ENCODE measurements at regions not wholly inside any gene's neighbourhood (a gene's known extent, or its start where the extent isn't known, plus 50 kb on each side); places are given as distances from the start of the nearest gene placed in this dataset.

DNA sequence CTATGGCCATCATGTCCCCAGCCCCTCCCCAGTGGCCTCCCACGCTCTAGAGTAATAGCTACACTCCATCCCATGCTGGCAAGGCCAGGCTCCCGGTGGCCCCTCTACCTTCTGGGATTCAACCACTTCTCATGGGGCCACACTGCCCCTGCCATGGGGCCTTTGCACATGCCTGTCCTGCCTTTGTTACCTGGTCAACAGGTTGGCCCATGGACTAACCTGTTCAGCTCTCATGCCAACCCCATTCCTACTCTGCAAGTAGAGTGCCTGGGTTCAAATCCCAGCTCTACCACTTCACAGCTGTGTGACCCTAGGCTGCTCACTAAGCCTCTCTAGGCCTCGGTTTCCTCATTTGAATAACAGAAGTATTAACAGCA, 98.5 kb downstream of the RFLNA start:
- DNase-seq: no peak

DNA sequence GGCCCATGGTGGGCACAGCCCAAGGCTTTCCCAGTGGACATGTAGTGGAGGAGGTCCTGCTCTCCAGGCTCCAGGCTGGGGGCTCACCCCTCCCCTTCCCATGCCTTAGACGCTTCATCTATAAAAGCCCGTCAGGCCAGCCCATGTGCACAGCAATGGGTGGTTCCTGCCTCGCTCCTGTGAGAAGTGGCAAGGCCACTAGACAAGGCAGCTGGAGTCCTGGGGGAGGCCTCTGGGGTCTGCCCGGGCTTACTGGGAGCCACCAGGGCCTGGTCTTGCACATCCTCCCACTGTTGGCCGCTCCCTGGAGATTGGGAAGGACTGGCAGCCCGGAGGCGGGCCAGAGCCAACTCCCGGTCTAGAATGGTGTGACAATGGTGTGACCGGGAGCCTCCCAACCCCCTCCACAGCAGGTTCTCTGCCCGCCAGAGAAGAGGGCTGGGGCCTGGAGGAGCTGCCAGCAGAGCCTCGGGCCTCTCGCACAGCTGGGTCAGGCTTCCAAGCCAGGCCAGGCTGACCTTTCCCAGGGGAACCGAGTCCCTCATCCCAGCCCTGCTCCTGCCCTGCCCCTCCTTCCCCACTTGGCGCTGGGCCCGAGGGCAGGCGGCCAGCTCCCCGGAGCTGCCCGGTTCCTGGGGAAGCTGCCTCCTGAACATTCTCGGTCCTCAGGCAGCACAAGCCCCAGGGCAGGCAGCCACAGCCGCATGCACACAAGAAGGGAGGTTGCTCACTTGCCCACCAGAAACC, 97.9 kb downstream of the RFLNA start:
- DNase-seq: no peak

DNA sequence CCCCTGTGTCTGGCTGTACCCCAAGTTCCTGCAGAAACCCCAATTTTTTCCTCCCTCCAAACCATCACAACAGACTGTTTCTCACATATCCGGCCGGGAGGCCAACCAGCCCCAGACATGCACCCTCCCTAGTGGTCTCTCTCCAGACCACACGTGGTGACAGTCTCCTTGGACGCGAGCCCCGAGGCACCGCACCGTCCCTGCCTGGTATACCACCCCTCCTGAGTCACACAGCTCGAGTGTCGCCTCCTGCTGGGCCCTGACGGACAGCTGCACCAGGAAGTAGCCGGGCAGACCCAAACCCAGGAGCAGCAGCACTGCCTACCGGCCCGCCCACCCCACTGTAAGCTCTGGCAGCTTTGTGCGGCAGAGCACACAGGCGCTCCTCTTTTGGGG, 97.4 kb downstream of the RFLNA start:
- no peak for DNase-seq

DNA sequence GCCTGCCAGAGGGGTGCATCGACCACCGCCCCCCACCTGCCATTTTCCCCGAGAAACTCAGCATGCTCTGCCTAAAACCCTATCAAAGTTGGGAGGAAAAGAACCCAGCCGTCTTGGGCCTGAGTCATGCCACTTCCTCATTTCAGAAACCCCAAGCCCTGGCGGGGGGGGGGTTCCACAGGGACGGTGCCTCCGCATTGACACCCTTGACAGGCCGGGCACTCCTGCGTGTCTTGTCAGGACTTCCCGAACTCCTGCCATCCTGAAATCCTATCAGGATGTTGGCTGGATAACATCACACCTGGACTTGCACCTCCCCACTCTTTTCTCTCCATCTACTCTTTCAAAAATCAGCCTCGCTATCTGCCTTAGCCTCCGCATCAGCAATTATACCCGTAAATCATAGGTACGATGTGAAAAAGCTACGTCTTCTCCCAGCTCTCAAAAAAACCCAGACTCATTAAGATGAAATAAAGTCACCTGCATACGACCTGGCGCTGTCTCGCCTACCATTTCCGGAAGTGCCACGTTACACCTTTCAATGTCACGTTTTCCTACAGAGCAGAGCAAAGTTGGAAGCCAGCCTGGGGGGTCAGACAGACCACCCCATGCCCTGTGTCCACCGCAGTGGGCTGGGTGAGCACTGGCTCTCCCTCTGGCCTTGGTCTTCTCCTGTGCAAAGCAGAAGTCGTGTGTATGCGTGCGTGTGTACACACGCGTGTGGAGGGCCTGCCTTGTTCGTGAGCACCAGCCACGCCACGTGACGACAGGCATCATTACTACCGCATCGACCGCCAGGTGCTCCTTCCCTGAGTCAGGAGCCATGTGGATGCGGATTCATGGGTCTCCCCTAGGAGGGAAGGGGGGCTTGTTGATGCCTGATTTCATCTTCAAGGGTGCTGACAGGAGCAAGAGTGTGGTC, 96.7 kb downstream of the RFLNA start:
- DNase-seq: no peak

DNA sequence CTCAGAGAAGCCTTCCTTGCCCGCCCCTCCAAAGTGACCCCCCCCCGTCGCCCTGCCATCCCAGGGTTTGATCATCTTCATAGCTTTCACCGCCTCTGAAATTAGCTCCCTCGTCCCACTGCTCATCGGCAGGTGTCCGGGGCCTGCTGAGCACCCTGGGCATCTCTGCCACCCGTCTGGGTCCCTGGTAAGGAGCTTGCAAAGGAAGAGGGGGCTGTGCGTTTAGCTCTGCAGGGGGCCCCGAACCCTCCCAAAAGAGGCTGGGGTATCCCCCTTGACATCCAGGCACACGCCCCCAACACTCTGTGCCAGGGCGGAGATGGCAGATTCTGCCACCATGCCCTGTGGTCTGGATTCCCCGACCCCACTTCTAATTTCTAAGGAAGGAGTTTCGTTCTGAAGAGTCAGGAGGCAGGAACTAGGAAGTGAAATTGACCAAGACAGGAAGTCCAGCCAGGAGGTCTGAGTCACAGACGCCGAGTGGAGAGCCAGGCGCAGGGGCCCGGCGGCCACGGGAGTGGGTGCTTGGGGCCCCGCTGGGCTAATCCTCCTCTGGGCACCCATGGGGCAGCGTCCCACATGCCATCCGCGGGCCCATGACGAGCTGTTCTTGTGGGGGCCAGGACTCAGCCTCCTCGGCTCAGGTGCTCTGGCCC, 95.7 kb downstream of the RFLNA start:
- DNase-seq: no peak

DNA sequence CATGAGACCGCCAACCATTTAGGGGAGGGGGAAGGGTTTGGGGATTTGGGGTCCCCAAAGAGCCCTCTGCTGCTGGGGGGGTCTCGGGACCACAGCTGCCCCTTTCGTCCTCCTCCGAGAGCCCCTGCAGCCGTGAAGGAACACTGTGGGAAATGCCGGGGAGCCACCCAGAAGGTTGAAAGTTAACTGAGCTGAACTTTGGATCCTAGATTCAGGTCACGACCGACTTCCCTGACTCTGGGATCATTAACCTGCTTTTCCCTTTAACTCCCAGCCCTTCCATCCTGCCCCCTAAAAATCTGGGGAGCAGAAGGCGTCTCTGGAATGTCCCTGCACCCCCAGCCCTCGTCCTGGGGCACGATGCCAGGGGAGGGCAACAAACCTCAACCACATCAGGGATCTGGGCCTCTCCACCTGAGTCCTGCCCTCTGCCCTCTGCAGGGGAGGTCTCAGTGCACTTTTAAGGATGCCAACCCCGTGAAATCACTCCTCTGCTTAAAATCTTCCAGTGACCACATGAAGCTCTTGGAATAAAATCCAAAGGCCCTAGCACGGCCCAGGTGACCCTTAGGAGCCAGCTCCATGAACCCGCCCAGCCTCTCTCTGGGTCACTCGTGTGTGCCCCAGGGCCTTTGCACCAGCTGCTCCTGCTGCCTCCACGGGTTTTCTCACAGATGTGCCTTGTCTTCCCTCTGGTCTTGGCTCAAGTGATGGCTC, 95.0 kb downstream of the RFLNA start:
- no peak for DNase-seq

DNA sequence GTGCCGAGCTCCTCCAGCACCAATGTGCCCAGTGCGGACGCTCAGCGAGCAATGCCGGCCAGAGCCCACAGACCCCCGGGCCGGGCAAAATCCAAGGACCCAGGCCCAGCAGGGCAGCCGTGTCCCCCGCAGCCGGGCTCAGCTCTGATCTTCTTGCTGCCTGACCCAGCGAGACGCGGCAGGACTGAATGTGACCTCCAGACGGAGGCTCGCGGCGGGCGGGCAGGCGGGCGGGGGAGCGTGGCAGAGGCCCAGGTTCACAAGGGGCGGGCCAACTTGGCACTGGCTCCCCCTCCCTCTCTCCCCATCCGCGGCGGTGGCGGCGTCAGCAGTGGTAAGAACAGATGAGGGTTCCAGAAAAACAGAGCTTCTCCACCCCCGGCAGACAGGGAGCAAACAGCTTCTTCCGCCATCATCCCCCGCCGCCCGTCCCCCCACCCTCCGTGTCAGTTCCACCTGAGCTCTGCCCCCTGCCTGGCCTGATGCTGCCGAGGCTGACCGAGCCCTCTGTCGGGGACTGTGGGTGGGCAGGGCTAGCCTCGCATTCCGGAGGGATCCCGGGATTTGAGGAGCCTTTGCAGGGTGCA, 94.3 kb downstream of the RFLNA start:
- DNase-seq: no peak

DNA sequence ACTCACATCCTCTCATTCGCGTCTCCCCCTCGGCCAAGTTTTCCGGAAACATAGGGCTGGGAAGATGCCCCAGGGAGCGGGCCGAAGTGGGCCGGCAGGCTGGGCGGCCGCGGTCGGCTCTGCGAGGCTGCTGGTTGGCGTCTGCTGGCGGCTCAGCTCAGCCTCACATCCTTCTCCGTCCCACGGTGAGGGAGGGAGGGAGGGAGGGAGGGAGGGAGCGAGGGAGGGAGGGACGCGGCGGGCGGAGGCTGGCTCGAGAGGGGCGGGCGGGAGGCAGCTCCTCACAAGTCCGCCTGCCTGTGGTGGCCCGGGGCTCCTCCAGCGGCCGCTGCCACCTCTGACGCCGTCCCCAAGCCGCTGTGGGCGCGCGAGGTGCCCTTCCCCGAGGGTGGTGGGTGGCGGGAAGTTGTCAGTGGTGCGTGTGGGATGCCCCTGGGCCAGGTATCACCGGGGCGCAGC, 93.8 kb downstream of the RFLNA start:
- DNase-seq: no peak

DNA sequence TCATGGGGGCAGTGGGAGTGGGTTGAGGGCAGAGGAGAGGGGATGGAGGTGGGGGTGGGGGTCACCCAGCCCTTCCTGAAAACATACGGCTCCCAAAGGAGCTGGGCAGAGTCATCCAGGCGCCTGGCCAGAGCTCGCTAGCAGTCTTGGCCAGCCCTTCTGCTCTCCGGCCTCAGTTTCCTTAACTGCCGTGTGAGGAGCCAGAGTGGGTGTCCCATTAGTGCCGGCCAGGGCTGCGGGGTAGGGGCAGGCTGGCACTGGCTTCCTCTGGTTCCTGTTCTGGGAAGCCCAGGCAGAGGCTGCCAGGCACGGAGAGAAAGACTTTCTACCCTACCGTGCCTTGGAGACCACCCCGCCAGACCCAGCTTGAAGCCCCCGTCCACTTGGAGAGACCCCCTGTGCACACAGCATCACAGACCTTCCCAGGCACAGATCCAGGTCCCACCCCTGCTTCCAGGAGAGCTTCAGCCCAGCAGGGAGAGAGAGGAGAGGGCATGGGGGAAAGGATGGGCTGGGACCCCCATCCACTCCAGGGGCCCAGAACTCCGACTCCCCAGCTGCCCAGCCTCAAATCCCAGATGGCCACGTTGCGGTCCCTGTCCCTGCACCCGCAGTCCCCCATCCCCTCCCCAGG, 93.3 kb downstream of the RFLNA start:
- no peak for DNase-seq

DNA sequence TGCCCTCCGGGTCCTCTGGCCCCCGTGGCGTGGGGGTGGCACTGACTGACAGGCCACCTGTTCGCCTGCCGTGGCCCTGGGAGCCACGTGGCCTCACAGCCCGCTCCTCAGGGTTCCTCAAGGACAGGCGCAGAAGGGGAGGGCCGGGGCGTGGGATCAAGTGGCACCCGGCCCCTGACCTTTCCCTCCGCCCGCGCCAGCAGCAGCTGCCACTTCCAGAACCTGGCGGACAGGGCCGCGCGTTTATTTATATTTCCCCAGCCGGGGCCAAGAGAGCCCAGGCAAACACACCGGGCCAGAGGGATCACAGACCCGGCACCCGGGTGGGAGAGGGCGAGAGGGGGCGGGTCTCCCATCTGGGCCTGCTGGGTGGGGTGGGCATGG, 92.6 kb downstream of the RFLNA start:
- no peak for DNase-seq

DNA sequence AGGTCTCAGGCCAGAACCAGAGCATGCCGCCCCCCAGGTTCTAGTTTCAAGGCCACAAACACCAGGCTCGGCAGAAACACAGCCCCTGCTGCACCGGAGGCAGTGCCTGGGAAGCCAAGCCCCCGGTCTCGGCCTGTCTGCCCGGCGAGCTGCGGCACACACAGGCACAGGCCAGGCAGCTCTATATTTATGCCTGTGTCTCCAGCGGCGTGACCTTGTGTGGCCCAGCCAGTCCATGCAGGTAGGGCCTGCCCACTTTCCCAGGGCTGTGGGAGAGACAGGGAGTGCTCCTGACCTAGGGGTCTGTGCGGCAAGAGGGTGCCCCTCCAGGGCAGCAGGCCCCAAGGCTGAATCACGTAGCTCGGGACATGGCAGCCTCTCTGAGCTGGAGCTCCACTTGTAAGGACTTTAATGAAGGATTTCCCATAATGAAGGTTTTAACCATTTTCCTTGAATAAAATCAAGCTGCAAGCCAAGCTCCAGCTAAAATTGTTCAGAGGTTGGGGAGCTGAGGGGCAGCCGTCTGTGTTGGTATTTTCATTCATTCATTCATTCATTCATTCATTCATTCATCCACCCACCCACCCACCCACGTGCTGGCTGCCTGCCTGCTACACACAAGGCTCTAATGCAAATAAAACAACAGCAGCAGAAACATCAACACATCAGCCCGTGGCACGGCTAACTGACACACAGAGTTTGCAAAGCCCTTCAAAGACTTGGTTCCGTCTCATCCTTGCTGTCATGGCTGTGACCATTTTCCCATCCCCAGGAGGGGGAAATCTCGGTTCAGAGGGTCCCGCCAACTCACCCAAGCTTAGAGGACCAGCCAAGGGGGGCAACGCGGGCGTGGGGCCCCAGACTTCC, 92.0 kb downstream of the RFLNA start:
- no peak for DNase-seq

DNA sequence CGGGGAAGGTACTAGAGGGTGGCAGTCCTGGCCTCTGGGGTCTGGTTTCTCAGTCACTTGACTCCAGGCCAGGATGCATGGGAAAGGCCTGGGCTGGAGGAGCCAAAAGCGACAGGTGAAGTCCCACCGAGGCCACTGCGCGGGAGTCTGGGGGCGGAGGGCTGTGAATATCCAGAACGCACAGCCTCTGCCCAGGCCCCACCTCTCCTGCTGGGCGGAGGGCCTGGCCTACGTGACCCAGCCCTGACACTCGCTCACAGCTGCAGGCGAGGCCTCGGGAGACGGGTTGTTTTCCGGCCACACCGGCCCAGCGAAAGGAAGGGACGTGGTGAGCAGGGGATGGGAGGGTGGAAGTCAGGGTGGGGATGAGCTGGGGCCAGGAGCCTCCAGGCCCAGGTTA, 91.2 kb downstream of the RFLNA start:
- DNase-seq: no peak

DNA sequence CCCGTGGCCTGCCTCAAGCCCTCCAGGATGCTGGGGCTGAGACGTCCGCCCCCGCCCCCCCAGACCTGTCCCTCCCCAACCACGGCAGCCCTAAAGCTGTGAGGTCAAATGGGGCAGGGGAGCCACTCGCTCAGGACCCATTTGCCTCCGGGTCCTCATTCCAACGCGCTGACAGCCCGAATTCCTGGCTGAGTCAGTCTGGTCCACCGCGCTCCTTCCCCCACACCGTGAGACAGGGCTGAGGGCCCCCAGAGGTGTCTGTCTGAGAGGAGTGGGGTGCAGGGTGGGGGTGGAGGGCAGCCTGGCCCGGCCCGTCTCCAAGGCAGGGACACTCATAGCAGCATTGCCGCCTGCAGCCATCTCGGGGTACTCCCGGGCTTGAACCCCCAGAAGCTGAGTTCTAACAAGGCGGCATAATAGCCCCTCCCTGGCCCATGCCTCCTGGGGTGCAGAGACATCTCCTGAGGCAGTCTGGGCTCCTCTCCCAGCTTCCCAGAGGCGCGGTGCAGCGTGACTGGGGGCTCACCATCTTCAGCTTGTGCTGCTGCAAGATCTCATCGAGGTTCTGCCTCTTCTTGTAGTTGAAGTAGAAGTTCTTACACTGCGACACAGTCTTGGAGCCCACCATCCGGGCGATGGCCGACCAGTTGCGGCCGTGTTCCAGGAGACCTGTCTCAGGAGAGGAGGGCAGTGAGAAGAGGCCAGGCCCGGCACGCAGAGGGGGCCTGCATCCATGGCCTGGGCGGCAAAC, 90.5 kb downstream of the RFLNA start:
- DNase-seq: no peak

DNA sequence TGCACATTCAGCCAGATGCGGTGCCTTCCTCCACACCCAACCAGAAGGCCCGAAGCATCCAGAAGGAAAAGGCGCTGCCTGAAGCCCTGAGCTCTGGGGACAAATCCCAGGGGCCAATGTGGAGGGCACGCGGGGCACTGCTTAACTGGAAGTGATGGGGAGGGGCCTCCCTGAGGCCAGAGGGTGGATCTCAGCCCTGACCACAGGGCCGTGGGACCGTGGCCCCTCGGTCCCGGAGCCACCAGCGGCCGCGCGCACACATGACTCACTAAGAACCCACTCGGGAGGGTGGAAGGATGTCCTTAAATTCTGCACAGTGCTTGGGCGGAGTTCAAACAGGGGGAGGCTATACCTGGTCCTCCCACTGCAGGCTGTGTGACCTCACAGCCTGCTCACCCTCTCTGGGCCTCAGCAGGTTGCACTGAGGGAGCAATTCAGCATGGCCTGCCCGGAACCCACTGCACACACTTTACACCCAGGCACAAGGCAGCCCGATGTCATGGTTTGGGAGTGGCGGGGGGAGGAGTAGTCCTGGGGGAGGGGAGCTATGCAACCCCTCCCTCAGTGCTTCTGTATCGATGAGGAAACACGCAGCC, 89.5 kb downstream of the RFLNA start:
- no peak for DNase-seq

DNA sequence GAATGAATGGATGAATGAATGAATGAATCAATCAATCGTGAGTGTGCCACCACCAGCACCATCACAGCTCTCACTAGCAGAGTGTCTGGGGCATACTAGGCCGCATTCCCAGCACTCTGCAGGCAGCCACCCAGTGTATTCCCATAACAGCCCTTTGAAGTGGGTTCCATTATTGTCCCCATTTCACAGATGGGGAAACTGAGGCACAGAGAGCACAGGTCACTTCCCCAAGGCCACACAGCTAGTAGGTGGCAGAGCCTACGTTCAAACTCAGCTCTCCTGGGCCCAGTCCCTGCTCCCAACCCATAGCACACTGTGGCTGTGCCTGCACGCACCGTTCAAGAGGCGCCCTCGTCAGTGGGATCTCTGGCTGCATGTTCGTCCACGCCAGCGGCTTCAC, 88.1 kb downstream of the RFLNA start:
- no peak for DNase-seq

DNA sequence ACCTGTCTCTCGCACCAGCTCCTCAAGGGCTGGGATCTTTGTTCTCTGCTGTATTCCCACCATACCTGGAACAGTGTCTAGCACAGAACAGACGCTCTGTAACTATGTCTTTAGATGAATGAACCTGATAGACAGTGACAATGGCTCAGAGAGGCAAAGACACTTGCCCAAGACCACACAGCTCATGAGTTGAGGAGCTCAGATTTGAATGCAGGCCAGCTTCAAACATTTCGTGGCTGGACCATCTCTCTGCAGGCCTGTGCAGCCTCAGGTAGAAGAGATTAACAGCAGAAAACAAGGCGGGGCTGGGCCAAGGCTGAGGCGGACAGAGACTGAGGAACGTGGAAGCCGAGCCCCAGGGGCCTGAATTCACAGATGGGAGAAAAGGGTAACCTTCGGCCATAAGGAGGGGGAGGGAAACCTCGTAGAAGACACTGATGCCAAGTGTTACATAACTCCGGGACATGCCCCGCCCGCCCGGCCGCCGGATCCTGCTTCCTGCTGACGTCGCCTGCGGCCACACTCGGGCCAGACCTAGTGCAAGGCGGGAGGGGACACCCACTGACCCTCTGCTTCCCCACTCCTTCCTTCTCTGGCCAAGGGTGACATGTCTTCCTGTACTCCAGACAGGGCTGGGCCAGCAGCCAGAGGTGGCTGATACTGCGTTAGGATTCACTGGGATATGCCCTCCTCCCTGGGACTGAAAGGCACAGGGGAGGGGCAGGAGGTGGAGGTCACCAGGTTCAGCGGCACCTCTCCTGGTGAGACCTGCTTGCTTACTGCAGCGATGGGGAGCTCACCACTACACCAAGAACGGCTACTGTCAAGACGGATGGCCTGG, 86.8 kb downstream of the RFLNA start:
- DNase-seq: no peak

DNA sequence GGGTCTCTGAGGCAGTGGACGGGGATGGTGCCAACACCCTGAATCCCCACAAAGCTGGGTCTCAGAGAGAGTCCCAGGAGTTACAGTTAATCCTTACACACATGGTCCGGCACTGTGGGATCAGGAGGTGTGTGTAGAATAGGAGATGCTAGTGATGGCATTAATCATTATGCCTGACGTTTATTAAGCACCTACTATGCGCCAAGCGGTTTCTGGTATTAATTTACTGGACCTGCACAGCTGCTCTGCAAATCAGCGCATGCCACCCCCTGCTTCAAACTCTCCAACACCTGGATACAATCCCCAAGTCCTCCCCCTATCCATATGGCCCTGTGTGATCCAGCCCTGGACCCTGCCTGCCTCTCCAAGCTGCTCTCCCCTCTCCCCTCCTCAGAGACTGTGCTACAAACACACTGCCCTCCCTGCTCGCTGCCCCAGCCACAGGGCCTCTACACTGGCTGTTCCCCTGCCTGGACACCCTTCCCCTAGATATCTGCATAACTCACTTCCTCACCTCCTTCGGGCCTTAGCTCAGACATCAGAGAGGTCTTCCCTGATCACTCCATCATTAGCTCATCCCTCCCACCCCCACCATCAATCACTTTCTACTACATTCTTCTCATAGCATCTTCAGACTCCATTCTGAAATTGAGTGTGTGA, 86.0 kb downstream of the RFLNA start:
- DNase-seq: no peak
